ENCODE measurements at regions not wholly inside any gene's neighbourhood (a gene's known extent, or its start where the extent isn't known, plus 50 kb on each side); places are given as distances from the start of the nearest gene placed in this dataset.

GRCh38 chr10:78866731-78867554, 201.8 kb upstream of the ZMIZ1 start:
- Mint-ChIP-seq H3K4me1 (ENCODE audit: low read depth) (no peaks in the 10 kb centered on the region), H3K36me3 (no peaks in the 10 kb centered on the region), H3K9me3 (no peaks in the 10 kb centered on the region), H3K27me3 (peaks cover 6% of the 10 kb centered on the region), H3K4me3 (no peak overlapping the region), H3K27ac (no peak overlapping the region)
- CTCF ChIA-PET, result no interaction called here
- intact Hi-C loops (cut with micrococcal nuclease), result no loop called here
- POLR2A ChIA-PET, result no interaction called here
- no peak for DNase-seq

- intact Hi-C loops (cut with micrococcal nuclease), result no loop called here
- H3K27ac Mint-ChIP-seq, result no peak overlapping the region
- H3K4me3 Mint-ChIP-seq, result no peak overlapping the region
- DNase-seq, result no peak
- no peaks in the 10 kb centered on the region for H3K4me1 Mint-ChIP-seq (ENCODE audit: low read depth)
- no peaks in the 10 kb centered on the region for H3K36me3 Mint-ChIP-seq
- peaks cover 7% of the 10 kb centered on the region for H3K27me3 Mint-ChIP-seq
- POLR2A ChIA-PET, result no interaction called here
- CTCF ChIA-PET, result no interaction called here
- H3K9me3 Mint-ChIP-seq, result no peaks in the 10 kb centered on the region
Measured at GRCh38 chr10:78867555-78867939, 201.2 kb upstream of the ZMIZ1 start.

GRCh38 chr10:78868048-78868447, 200.7 kb upstream of the ZMIZ1 start:
- Mint-ChIP-seq H3K36me3 (no peaks in the 10 kb centered on the region), H3K4me1 (ENCODE audit: low read depth) (no peaks in the 10 kb centered on the region), H3K27me3 (peaks cover 7% of the 10 kb centered on the region), H3K27ac (no peak overlapping the region), H3K9me3 (no peaks in the 10 kb centered on the region), H3K4me3 (no peak overlapping the region)
- DNase-seq, result no peak
- intact Hi-C loops (cut with micrococcal nuclease), result no loop called here
- ChIA-PET CTCF (no interaction called here), POLR2A (no interaction called here)

DNA sequence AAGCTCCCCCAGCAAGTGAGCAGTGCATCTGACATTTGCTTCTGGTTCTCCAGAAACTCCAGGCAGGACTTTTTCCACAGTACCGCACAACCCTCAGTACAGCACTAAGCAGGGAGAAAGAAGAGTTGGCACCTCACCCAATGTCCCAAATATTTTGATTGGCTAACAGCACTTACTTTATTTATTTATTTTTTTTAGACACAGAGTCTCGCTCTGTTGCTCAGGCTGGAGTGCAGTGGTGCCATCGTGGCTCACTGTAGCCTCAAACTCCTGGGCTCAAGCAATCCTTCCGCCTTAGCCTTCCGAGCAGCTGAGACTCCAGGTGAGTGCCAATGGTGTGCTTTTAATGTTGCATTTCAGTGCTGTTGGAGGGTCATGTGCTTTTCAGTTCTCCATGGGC, 200.3 kb upstream of the ZMIZ1 start:
- peaks cover 9% of the 10 kb centered on the region for H3K27me3 Mint-ChIP-seq
- DNase-seq, result no peak
- H3K4me1 Mint-ChIP-seq (ENCODE audit: low read depth), result no peaks in the 10 kb centered on the region
- ChIA-PET CTCF (no interaction called here), POLR2A (no interaction called here)
- no peaks in the 10 kb centered on the region for H3K36me3 Mint-ChIP-seq
- no peak overlapping the region for H3K27ac Mint-ChIP-seq
- intact Hi-C loops (cut with micrococcal nuclease), result no loop called here
- no peak overlapping the region for H3K4me3 Mint-ChIP-seq
- no peaks in the 10 kb centered on the region for H3K9me3 Mint-ChIP-seq

DNA sequence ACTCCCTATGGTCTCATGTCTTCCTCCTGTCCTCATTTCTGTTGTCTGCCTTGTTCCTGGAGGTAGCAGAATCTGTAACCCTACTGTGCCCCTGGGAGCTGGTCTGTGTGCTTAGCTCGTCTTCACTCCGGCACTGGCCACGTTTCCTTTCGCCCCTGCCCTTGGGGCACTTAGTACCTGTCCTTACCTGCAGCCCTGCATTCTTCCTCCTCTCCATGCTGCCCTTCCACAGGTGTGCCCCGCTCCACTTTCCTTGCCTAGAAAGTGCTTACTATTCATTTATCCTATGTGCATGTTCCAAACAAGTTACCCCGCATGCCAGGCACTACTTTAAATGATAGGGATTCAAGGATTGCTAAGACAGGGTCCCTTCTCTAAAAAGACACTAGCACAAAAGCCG, 199.9 kb upstream of the ZMIZ1 start:
- Mint-ChIP-seq H3K4me1 (ENCODE audit: low read depth) (no peaks in the 10 kb centered on the region), H3K9me3 (no peaks in the 10 kb centered on the region), H3K27me3 (peaks cover 9% of the 10 kb centered on the region), H3K27ac (no peak overlapping the region), H3K4me3 (no peak overlapping the region), H3K36me3 (no peaks in the 10 kb centered on the region)
- intact Hi-C loops (cut with micrococcal nuclease), result no loop called here
- CTCF ChIA-PET, result no interaction called here
- DNase-seq, result no peak
- POLR2A ChIA-PET, result no interaction called here

DNA sequence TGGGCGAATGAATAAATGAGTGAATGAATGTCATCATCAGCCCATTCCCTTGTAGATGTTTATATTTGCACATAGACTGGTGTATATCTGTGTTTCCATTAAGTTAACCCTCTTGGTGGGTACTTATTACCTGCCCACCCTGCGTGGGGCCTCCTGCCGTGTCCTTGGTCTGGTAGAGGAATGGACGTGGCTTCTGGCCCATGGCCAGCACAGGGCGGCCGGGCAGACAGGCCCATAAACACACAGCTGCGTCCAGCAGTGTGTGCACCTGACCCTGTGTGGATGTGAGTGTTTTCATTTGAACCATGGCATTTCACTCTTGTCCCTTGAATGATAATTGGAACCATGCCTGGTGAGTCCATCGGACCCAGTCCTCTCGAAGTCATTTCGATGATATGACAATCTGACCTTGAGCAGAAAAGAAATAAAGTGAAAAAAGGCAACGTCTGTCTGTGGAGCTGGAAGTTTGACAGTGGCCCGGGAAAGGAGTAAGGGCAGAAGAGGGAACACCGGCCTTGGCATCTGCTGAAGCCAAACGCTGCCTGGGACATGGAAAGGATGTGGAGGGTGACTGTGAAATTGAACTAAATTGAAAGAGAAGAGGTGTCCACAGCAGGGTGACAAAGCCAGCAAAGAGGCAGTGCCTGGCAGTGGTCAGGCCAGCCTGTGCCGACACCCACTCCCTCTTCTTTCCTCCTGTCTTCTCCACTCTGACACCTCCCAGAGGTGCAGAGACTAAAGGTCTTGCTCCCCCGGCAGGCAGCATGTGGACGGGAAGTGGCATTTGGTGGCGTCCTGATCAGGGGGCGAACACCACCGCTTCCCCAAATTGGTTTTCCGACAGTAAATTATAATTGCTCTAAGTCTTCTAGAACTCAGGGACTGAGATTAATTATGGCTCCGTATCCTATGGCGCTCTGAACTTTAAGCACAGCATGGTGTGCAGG, 199.0 kb upstream of the ZMIZ1 start:
- no peak overlapping the region for H3K4me3 Mint-ChIP-seq
- no peaks in the 10 kb centered on the region for H3K4me1 Mint-ChIP-seq (ENCODE audit: low read depth)
- ChIA-PET POLR2A (no interaction called here), CTCF (no interaction called here)
- DNase-seq, result no peak
- intact Hi-C loops (cut with micrococcal nuclease), result no loop called here
- no peak overlapping the region for H3K27ac Mint-ChIP-seq
- H3K27me3 Mint-ChIP-seq, result peaks cover 9% of the 10 kb centered on the region
- H3K9me3 Mint-ChIP-seq, result no peaks in the 10 kb centered on the region
- H3K36me3 Mint-ChIP-seq, result no peaks in the 10 kb centered on the region

- H3K27ac Mint-ChIP-seq, result no peak overlapping the region
- no peak for DNase-seq
- CTCF ChIA-PET, result no interaction called here
- H3K9me3 Mint-ChIP-seq, result no peaks in the 10 kb centered on the region
- H3K4me1 Mint-ChIP-seq (ENCODE audit: low read depth), result no peaks in the 10 kb centered on the region
- H3K27me3 Mint-ChIP-seq, result peaks cover 9% of the 10 kb centered on the region
- intact Hi-C loops (cut with micrococcal nuclease), result no loop called here
- H3K4me3 Mint-ChIP-seq, result no peak overlapping the region
- POLR2A ChIA-PET, result no interaction called here
- no peaks in the 10 kb centered on the region for H3K36me3 Mint-ChIP-seq
Measured at GRCh38 chr10:78870458-78870857, 198.3 kb upstream of the ZMIZ1 start.

DNA sequence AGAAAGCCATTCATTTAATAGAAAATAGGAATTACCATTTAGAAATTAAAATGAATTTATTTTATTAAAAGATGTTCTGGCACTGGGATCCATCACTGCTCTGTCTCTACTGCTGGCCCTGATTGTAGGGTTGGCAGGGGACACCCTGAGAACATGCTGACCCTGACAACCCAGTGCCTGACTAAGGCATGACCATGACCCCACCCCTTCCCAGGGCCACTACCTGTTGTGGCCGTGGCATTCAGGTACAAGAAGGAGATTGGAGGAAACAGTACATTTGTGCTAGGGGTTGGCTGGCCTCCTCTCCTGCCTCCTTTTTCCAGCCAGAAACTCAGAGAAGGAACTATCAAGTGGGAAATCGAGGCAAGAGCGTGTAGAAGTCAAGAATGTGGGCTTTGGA, 197.0 kb upstream of the ZMIZ1 start:
- intact Hi-C loops (cut with micrococcal nuclease), result no loop called here
- H3K9me3 Mint-ChIP-seq, result no peaks in the 10 kb centered on the region
- no peak for DNase-seq
- H3K27ac Mint-ChIP-seq, result no peak overlapping the region
- H3K4me3 Mint-ChIP-seq, result no peak overlapping the region
- H3K36me3 Mint-ChIP-seq, result no peaks in the 10 kb centered on the region
- ChIA-PET CTCF (no interaction called here), POLR2A (no interaction called here)
- peaks cover 12% of the 10 kb centered on the region for H3K27me3 Mint-ChIP-seq
- H3K4me1 Mint-ChIP-seq (ENCODE audit: low read depth), result no peaks in the 10 kb centered on the region

GRCh38 chr10:78873413-78873812, 195.4 kb upstream of the ZMIZ1 start:
- Mint-ChIP-seq H3K36me3 (no peaks in the 10 kb centered on the region), H3K4me1 (ENCODE audit: low read depth) (no peaks in the 10 kb centered on the region), H3K9me3 (no peaks in the 10 kb centered on the region), H3K4me3 (no peak overlapping the region), H3K27me3 (peaks cover 12% of the 10 kb centered on the region), H3K27ac (no peak overlapping the region)
- POLR2A ChIA-PET, result no interaction called here
- CTCF ChIA-PET, result no interaction called here
- intact Hi-C loops (cut with micrococcal nuclease), result no loop called here
- no peak for DNase-seq

- Mint-ChIP-seq H3K4me1 (ENCODE audit: low read depth) (no peaks in the 10 kb centered on the region), H3K27ac (no peak overlapping the region), H3K4me3 (no peak overlapping the region), H3K27me3 (peaks cover 10% of the 10 kb centered on the region), H3K9me3 (peaks cover 11% of the 10 kb centered on the region), H3K36me3 (peaks cover 2% of the 10 kb centered on the region)
- ChIA-PET CTCF (no interaction called here), POLR2A (no interaction called here)
- intact Hi-C loops (cut with micrococcal nuclease), result no loop called here
- no peak for DNase-seq
Measured at GRCh38 chr10:78875331-78875877, 193.4 kb upstream of the ZMIZ1 start.

DNA sequence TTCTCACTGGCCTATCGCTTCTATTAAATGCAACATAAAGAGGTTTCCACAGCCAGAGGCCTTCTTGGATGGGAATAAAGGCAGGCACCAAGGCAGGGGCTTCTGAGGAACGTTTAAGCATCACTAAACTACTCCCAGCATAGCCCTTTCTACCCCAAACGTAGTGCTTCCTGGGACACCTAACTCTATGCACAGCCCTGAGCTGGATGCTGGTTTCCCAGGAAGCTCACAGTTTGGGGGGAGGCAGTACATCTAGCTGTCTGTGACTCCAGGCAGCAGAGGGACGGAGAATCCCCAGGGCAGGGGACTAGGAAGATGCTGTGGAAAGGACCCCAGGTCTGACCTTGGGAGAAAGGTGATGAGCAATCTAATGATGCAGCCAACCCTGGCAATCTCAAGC, 192.8 kb upstream of the ZMIZ1 start:
- Mint-ChIP-seq H3K27me3 (peaks cover 12% of the 10 kb centered on the region), H3K27ac (no peak overlapping the region), H3K36me3 (peaks cover 2% of the 10 kb centered on the region), H3K9me3 (peaks cover 14% of the 10 kb centered on the region), H3K4me3 (no peak overlapping the region), H3K4me1 (ENCODE audit: low read depth) (no peaks in the 10 kb centered on the region)
- ChIA-PET CTCF (no interaction called here), POLR2A (no interaction called here)
- DNase-seq, result no peak
- intact Hi-C loops (cut with micrococcal nuclease), result no loop called here

DNA sequence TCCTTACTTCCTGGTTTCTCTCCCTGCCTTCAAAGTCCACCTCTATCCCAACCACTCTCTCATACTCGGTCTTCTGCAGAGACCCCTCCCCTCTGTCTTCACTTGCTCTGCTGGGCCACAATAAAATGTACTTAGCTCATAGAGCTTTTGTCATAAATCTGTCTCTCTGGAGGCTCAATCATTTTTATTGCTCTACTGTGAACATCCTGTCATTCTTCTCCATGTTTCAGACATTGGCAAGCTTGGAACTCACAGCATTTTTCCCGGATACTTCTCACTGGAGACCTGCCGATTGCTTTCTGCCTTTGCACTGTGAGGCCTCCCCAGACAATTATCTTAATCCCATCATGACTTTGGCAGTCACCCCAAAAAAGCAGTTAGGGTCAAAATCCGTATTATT, 192.3 kb upstream of the ZMIZ1 start:
- intact Hi-C loops (cut with micrococcal nuclease), result no loop called here
- peaks cover 15% of the 10 kb centered on the region for H3K27me3 Mint-ChIP-seq
- POLR2A ChIA-PET, result no interaction called here
- CTCF ChIA-PET, result no interaction called here
- peaks cover 2% of the 10 kb centered on the region for H3K36me3 Mint-ChIP-seq
- no peak for DNase-seq
- no peak overlapping the region for H3K27ac Mint-ChIP-seq
- H3K4me1 Mint-ChIP-seq (ENCODE audit: low read depth), result no peaks in the 10 kb centered on the region
- H3K9me3 Mint-ChIP-seq, result peaks cover 14% of the 10 kb centered on the region
- no peak overlapping the region for H3K4me3 Mint-ChIP-seq

DNA sequence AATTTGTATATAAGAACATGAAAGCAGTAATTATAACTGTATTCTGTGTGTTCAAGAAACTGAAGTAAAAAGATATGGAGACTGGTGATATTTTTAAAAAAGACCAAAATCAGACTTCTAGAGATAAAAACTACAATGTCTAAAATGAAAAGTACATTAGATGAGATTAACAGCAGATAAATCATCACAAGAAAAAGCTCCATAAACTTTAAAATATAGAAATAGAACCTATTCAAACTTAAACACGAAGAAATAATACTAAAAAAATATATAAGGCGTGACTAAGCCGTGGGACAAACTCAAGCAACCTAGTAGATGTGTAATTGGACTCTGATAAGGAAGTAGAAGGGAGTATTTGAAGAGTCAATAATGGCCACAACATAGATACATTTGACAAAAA, 189.1 kb upstream of the ZMIZ1 start:
- intact Hi-C loops (cut with micrococcal nuclease), result no loop called here
- Mint-ChIP-seq H3K27ac (no peak overlapping the region), H3K4me3 (no peak overlapping the region), H3K27me3 (peaks cover 11% of the 10 kb centered on the region), H3K9me3 (peaks cover 18% of the 10 kb centered on the region), H3K36me3 (peaks cover 4% of the 10 kb centered on the region), H3K4me1 (ENCODE audit: low read depth) (no peaks in the 10 kb centered on the region)
- POLR2A ChIA-PET, result no interaction called here
- DNase-seq, result no peak
- CTCF ChIA-PET, result no interaction called here
